GM13976 (cell line): ENCODE measurements at regions not wholly inside any gene's neighbourhood (a gene's known extent, or its start where the extent isn't known, plus 50 kb on each side); places are given as distances from the start of the nearest gene placed in this dataset.

ENCODE experiments used
- DNase-seq: peaks from one replicate; pipeline ENCODE4 v3.0.0; 2012; ENCODE audit warnings: low spot score
- in situ Hi-C: fragments of 300-500 bp; cut with MboI; formaldehyde crosslinking; loops from one replicate; pipeline ENCODE4 v1.12.0; 2022; ENCODE audit warnings: low sequenced_read_pairs, mixed read lengths, inconsistent platforms; ENCODE audit not compliant: unreplicated experiment
- TF ChIP-seq, protein P1 (sequence below): IDR thresholded peaks from 2 replicates; pipeline ENCODE4 v1.5.1; 2012; ENCODE audit warnings: borderline replicate concordance, mild to moderate bottlenecking; ENCODE audit not compliant: insufficient read depth; ENCODE audit errors: extremely low read depth, missing control alignments, control extremely low read depth

DNA sequence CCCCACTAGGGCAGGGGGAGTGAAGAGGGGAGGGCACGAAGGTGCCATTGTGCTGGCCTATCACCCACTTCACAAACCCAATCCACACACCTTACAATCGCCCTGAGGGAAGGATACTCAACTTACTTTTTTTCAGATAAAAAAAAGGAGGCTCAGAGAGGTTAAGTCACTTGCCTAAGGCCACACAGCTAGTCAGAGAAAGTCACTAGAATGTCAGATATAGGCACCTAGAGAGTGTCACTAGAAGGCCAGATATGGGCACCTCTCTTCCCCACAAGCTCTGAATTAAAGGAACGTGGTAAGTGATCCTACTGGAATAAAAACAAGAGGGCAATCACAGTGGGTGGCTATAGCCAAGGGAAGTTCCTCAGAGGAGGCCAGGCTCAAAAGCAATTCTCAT, 204.5 kb upstream of the ASIC2 start:
- in situ Hi-C loops = no loop called here
- TF ChIP-seq, protein P1, sequence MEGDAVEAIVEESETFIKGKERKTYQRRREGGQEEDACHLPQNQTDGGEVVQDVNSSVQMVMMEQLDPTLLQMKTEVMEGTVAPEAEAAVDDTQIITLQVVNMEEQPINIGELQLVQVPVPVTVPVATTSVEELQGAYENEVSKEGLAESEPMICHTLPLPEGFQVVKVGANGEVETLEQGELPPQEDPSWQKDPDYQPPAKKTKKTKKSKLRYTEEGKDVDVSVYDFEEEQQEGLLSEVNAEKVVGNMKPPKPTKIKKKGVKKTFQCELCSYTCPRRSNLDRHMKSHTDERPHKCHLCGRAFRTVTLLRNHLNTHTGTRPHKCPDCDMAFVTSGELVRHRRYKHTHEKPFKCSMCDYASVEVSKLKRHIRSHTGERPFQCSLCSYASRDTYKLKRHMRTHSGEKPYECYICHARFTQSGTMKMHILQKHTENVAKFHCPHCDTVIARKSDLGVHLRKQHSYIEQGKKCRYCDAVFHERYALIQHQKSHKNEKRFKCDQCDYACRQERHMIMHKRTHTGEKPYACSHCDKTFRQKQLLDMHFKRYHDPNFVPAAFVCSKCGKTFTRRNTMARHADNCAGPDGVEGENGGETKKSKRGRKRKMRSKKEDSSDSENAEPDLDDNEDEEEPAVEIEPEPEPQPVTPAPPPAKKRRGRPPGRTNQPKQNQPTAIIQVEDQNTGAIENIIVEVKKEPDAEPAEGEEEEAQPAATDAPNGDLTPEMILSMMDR = no peak
- no peak for DNase-seq

DNA sequence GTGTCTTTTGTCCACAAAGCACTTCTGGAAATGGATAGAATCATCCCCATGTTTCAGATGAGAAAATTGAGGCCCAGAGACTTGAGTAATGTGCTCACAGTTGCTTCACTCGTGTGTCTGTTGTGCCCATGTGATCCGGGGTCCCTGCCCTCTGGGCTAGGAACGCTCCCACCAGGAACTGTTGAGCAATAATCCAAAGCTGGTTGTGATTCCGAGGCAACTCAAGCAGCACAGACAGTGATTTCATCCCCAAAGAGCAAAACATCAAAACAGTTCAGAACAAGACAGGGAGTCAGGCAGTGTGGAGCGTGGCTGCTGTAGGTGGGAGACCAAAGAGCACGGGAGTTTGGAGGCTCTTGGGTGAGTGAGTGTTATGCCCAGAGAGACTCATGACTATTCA, 205.0 kb upstream of the ASIC2 start:
- in situ Hi-C loops = no loop called here
- no peak for DNase-seq
- TF ChIP-seq, protein P1 = no peak

DNA sequence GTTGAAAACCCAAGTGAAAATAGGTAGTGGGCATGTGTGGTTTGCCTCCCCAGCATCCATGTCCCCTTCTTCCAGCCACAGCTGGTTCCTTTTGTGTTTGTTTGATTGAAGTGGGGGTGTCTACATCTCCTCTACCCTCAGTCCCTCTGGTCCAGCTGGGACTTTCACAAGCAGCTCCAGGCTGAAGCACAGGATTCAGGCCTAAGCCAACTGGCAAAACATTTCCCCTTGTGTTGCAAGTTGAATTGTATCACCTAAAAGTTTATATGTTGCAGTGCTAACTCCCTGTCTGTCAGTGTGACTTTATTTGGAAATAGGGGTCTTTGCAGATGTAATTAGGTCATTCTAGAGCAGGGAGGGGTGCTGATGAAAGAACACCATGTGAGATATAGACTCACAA, 205.9 kb upstream of the ASIC2 start:
- in situ Hi-C loops = no loop called here
- TF ChIP-seq, protein P1 = no peak
- no peak for DNase-seq

DNA sequence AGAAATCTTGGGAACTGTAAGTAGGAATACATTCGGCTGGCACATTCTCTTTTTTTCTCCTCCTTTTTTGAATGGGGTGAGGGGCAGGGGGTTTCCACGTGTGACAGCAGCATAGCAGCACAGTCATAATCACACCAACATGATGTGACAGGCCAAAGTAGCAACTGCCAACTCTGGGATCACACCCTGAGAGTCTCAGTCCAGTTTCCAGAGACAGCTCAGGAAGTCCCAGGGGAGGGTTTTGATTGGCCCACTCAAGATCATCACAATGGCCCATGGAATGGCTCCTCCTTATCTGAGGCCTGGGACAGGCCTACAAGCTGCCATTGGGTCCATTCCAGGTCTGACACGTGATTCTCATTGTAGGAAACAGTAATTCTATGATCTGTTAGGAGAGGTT, 207.1 kb upstream of the ASIC2 start:
- no peak for DNase-seq
- in situ Hi-C loops = no loop called here
- TF ChIP-seq, protein P1 = no peak

DNA sequence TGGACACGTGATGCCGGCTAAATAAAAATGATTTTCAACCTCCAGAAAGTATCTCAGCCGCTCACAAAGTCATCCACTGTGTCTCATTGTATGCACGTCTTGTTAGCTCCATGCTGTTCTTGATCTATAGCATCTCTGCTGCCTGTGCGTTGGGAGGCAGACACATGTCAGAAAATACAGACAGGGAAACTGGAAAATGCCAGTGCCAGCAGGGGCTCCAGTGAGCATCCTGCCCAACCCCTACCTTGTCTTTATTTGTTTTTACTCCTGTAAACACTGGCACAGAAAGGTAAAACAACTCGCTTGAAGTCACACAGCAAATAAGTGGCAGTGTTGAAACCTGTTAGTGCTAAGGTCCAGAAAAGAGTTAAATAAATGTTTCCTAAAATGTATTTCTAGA, 208.1 kb upstream of the ASIC2 start:
- no peak for DNase-seq
- TF ChIP-seq, protein P1 = no peak
- in situ Hi-C loops = no loop called here

DNA sequence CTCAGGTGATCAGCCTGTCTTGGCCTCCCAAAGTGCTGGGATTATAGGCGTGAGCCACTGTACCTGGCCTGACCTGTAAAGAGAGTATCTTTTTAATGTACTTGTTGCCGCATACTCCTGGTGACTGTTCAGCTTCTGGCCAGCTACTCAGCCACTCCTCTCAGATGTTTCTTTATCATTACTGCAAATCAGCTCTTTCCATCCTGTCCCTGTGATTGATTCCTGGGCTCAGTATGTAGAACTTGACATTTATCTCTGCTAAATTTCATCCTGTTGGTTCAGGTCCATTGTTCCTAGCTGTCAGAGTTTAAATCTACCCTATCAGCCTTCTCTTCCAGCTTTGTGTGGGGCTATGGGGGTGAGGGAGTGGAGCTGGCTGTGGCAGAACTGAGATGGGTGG, 211.5 kb upstream of the ASIC2 start:
- DNase-seq = no peak
- TF ChIP-seq, protein P1 = no peak
- in situ Hi-C loops = no loop called here
